ENCODE measurements at regions not wholly inside any gene's neighbourhood (a gene's known extent, or its start where the extent isn't known, plus 50 kb on each side); places are given as distances from the start of the nearest gene placed in this dataset.

- TF ChIP-seq REST (IDR thresholded peaks at IDR 0.05; ENCODE audit: low read depth) (no peak), ZBTB7A (IDR thresholded peaks at IDR 0.05; ENCODE audit: low read depth) (no peak), YY1 (IDR thresholded peaks at IDR 0.05; ENCODE audit: low read depth) (no peak), EP300 (IDR thresholded peaks at IDR 0.05; ENCODE audit: borderline replicate concordance) (no peak), MAX (IDR thresholded peaks at IDR 0.05) (no peak), EGR1 (IDR thresholded peaks at IDR 0.05) (no peak), TCF12 (IDR thresholded peaks at IDR 0.05; ENCODE audit: low read depth) (no peak), RAD21 (IDR thresholded peaks at IDR 0.05; ENCODE audit: low read depth) (no peak), TAF1 (IDR thresholded peaks at IDR 0.05; ENCODE audit: low read depth) (no peak), TEAD4 (IDR thresholded peaks at IDR 0.05) (no peak), CREB1 (IDR thresholded peaks at IDR 0.05; ENCODE audit: low read depth) (no peak), USF1 (IDR thresholded peaks at IDR 0.05) (no peak), FOXM1 (IDR thresholded peaks at IDR 0.05; ENCODE audit: borderline replicate concordance, low read depth) (no peak)
Measured at GRCh38 chr13:31427151-31428100, 227.7 kb downstream of the B3GLCT start.
